ENCODE measurements at regions not wholly inside any gene's neighbourhood (a gene's known extent, or its start where the extent isn't known, plus 50 kb on each side); places are given as distances from the start of the nearest gene placed in this dataset.
"Not testable (repeated sequence)": the region's sequence is repeated elsewhere in the genome, so short reads cannot be mapped to it uniquely, and the experiment has no call there.

DNA sequence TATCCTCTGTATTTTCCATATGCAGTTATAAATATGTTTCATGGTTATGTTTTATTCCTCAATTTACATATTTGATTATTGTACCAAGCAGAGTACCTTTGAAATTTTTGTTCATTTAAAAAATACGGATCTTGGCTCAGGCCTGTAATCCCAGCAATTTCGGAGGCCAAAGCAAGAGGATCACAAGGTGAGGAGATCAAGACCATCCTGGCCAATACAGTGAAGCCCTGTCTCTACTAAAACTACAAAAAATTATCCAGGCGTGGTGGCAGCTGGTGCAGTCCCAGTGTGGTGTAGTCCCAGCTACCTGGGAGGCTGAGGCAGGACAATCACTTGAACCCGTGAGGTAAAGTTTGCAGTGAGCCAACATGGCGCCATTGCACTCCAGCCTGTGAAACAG is 251.2 kb upstream of the TPTE start:
- peak in 1 of 2 donors; percentile 71 for ATAC-seq
- H3K36me3 Mint-ChIP-seq; H3K27ac Mint-ChIP-seq; DNase-seq (ENCODE audit: low spot score); H3K27me3 Mint-ChIP-seq; H3K4me1 Mint-ChIP-seq (ENCODE audit: low read depth in 2 of 2); H3K4me3 Mint-ChIP-seq: not testable (repeated sequence)
- H3K9me3 Mint-ChIP-seq, result peaks cover 13% of the 10 kb centered on the region

DNA sequence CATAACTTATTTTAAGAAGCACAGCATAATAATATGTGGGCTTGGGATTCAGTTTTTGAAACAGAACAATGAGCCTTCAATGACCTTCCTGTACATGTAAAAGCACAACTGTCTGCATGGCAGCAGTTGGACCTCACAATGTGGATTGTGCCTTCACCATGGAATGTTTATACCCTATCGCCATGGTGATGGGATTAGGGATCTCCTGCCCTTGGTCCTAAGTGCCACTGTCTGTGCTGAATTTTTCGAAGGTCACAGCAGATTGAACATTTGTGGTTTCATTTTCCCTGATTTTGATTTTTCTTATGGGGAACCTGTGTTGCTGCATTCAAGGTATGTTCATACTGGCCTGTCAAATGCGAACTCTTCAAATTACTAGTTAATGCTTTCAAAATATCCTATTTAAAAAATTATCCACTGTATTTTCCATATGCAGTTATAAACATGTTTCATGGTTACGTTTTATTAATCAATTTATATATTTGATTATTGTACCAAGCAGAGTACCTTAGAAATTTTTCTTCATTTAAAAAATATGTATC is 249.6 kb upstream of the TPTE start:
- H3K9me3 Mint-ChIP-seq, result peaks cover 13% of the 10 kb centered on the region
- H3K4me1 Mint-ChIP-seq (ENCODE audit: low read depth in 2 of 2), result not testable (repeated sequence)

DNA sequence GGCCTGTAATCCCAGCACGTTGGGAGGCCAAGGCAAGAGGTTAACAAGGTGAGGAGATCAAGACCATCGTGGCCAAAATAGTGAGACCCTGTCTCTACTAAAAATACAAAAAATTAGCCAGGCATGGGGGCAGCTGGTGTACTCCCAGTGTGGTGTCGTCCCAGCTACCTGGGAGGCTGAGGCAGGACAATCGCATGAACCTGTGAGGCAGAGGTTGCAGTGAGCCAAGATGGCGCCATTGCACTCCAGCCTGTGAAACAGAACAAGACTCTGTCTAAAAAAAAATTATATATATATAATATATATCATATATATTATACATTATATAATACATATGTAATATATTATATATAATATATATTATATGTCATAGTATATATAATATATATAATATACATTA is 249.2 kb upstream of the TPTE start:
- H3K9me3 Mint-ChIP-seq, result peaks cover 13% of the 10 kb centered on the region
- ATAC-seq, result peak in 1 of 2 donors; percentile 97
- H3K4me1 Mint-ChIP-seq (ENCODE audit: low read depth in 2 of 2), result no peaks in the 10 kb centered on the region

More for the DNA sequence above, 249.6 kb upstream of the TPTE start:
- not testable (repeated sequence) for H3K27me3 Mint-ChIP-seq, H3K27ac Mint-ChIP-seq, H3K4me3 Mint-ChIP-seq, H3K36me3 Mint-ChIP-seq
- peak in 1 of 2 donors; percentile 23 for ATAC-seq
- DNase-seq (ENCODE audit: low spot score), result peak; percentile 49

DNA sequence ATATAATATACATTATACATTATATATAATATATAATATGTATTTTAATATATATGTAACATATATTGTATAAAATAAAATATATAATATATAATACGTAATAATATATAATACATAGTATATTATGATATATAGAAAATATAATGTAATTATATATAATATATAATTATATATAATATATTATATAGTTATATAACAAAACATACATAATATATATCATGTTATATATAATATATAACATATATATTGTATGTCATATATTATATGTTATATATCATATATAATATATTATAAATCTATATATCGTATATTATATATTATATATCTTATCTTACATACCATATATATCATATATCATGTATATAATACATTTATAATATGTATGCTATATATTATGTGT is 248.2 kb upstream of the TPTE start:
- no peak overlapping the region for H3K4me3 Mint-ChIP-seq
- no peaks in the 10 kb centered on the region for H3K4me1 Mint-ChIP-seq (ENCODE audit: low read depth in 2 of 2)
- DNase-seq (ENCODE audit: low spot score) (no peak), ATAC-seq (no peak)
- H3K27ac Mint-ChIP-seq, result no peak overlapping the region
- no peaks in the 10 kb centered on the region for H3K27me3 Mint-ChIP-seq
- peaks cover 7% of the 10 kb centered on the region for H3K36me3 Mint-ChIP-seq
- H3K9me3 Mint-ChIP-seq, result peaks cover 13% of the 10 kb centered on the region

More for the DNA sequence above, 249.2 kb upstream of the TPTE start:
- Mint-ChIP-seq H3K27ac (no peak overlapping the region), H3K4me3 (no peak overlapping the region), H3K36me3 (peaks cover 7% of the 10 kb centered on the region), H3K27me3 (no peaks in the 10 kb centered on the region)
- peak; percentile 20 for DNase-seq (ENCODE audit: low spot score)

DNA sequence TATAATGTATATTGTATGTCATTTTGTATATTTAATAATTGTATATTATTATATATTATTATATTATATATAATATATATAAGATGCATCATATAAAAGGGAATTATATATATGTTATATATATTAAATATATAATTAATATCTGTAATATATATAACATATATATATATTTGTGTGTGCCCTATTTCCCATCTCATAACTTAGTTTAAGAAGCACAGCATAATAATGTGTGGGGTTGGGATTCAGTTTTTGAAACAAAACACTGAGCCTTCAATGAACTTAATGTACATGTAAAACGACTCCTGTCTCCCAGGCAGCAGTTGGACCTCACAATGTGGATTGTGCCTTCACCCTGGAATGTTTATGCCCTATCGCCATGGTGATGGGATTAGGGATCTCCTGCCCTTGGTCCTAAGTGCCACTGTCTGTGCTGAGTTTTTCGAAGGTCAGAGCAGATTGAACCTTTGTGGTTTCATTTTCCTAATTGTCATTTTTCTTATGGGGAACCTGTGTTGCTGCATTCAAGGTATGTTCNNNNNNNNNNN is 247.5 kb upstream of the TPTE start:
- not testable (repeated sequence) for H3K4me3 Mint-ChIP-seq; H3K27me3 Mint-ChIP-seq; H3K27ac Mint-ChIP-seq; H3K36me3 Mint-ChIP-seq; H3K4me1 Mint-ChIP-seq (ENCODE audit: low read depth in 2 of 2); DNase-seq (ENCODE audit: low spot score)
- peaks cover 13% of the 10 kb centered on the region for H3K9me3 Mint-ChIP-seq
- ATAC-seq, result peak in 1 of 2 donors; percentile 90
